ENCODE measurements at regions not wholly inside any gene's neighbourhood (a gene's known extent, or its start where the extent isn't known, plus 50 kb on each side); places are given as distances from the start of the nearest gene placed in this dataset.

GRCh38 chr2:207469943-207470729, 59.6 kb upstream of the CREB1 start:
- TF ChIP-seq POLR2A (IDR thresholded peaks at IDR 0.05) (no peak), CTCF (IDR thresholded peaks at IDR 0.05) (no peak)

Measured in heart left ventricle (tissue), 13 donors.